H1 (cell line): ENCODE measurements at regions not wholly inside any gene's neighbourhood (a gene's known extent, or its start where the extent isn't known, plus 50 kb on each side); places are given as distances from the start of the nearest gene placed in this dataset.

ENCODE experiments used
- ASH2L ChIP-seq: fragments of 200-600, 300-600 bp; sonication (generic); IDR thresholded peaks from one replicate; pipeline ENCODE4 v1.7.1; 2017; ENCODE audit warnings: low read length
- CTCF ChIP-seq, 3 experiments: IDR thresholded peaks; 1 replicate in 2 of 3; 2 replicates in 1 of 3; pipeline versions ENCODE4 v1.5.1 to v1.6.1; 2011; ENCODE audit warnings: low read length in 3 of 3, mild to moderate bottlenecking in 3 of 3, inconsistent platforms in 2 of 3, low read depth in 1 of 3, moderate library complexity in 1 of 3; ENCODE audit not compliant: insufficient read depth in 1 of 3; ENCODE audit errors: control extremely low read depth in 1 of 3
- EZH2 ChIP-seq: fragments of 200-600 bp; sonication (generic); IDR thresholded peaks from 2 replicates; pipeline ENCODE4 v1.7.1; 2012; ENCODE audit warnings: low read depth, mild to moderate bottlenecking, moderate library complexity, low read length, inconsistent platforms; ENCODE audit not compliant: severe bottlenecking
- GABPA ChIP-seq: IDR thresholded peaks from 2 replicates; pipeline ENCODE4 v1.6.1; 2011; ENCODE audit warnings: mild to moderate bottlenecking, low read length, moderate library complexity, borderline replicate concordance; ENCODE audit not compliant: insufficient read depth
- HDAC6 ChIP-seq: IDR thresholded peaks from one replicate; pipeline ENCODE4 v1.7.1; 2012; ENCODE audit warnings: low read depth, mild to moderate bottlenecking, inconsistent platforms, low read length, moderate library complexity
- KDM1A ChIP-seq: fragments of 200-600, 300-600 bp; sonication (generic); IDR thresholded peaks from 2 replicates; pipeline ENCODE4 v1.7.1; 2016; ENCODE audit warnings: mild to moderate bottlenecking, low read length, borderline replicate concordance
- POLR2A ChIP-seq, 2 experiments: IDR thresholded peaks; 1 replicate in 1 of 2; 2 replicates in 1 of 2; pipeline ENCODE4 v1.6.1; 2011; ENCODE audit warnings: low read depth in 2 of 2, low read length in 2 of 2, mild to moderate bottlenecking in 2 of 2; ENCODE audit errors: control extremely low read depth in 1 of 2
- POLR2AphosphoS5 ChIP-seq: IDR thresholded peaks from 2 replicates; pipeline ENCODE4 v1.6.1; 2011; ENCODE audit warnings: low read depth, low read length
- TAF1 ChIP-seq: IDR thresholded peaks from 2 replicates; pipeline ENCODE4 v1.6.1; 2011; ENCODE audit warnings: mild to moderate bottlenecking, low read depth, low read length

- TF ChIP-seq TAF1: no peak
- no peak for TF ChIP-seq CTCF (IDR thresholded peaks at IDR 0.05; ENCODE audit: control extremely low read depth in 1 of 3, insufficient read depth in 1 of 3, low read depth in 1 of 3, low read length in 3 of 3)
- no peak for TF ChIP-seq EZH2
- no peak for TF ChIP-seq GABPA
- no peak for TF ChIP-seq POLR2AphosphoS5
- no peak for TF ChIP-seq HDAC6
- no peak for TF ChIP-seq KDM1A
- no peak for TF ChIP-seq POLR2A (IDR thresholded peaks at IDR 0.05; ENCODE audit: control extremely low read depth in 1 of 2, low read depth in 2 of 2, low read length in 2 of 2)
- no peak for TF ChIP-seq ASH2L
These were observed 696.2 kb upstream of the WWC1 start for GRCh38 chr5:167595196-167595595.
